ENCODE measurements at regions not wholly inside any gene's neighbourhood (a gene's known extent, or its start where the extent isn't known, plus 50 kb on each side); places are given as distances from the start of the nearest gene placed in this dataset.

- TF ChIP-seq ZBTB7A (IDR thresholded peaks at IDR 0.05; ENCODE audit: low read depth) = no peak
- TF ChIP-seq CREB1 (IDR thresholded peaks at IDR 0.05; ENCODE audit: low read depth) = no peak
- no peak for TF ChIP-seq MAX (IDR thresholded peaks at IDR 0.05)
- no peak for TF ChIP-seq NFIC (IDR thresholded peaks at IDR 0.05)
- TF ChIP-seq TCF12 (IDR thresholded peaks at IDR 0.05; ENCODE audit: low read depth) = no peak
- no peak for TF ChIP-seq CEBPB (IDR thresholded peaks at IDR 0.05)
- TF ChIP-seq EGR1 (IDR thresholded peaks at IDR 0.05) = no peak
- no peak for TF ChIP-seq YY1 (IDR thresholded peaks at IDR 0.05; ENCODE audit: low read depth)
- no peak for TF ChIP-seq TEAD4 (IDR thresholded peaks at IDR 0.05)
- TF ChIP-seq FOXM1 (IDR thresholded peaks at IDR 0.05; ENCODE audit: borderline replicate concordance, low read depth) = no peak
- no peak for TF ChIP-seq RAD21 (IDR thresholded peaks at IDR 0.05; ENCODE audit: low read depth)
- TF ChIP-seq TAF1 (IDR thresholded peaks at IDR 0.05; ENCODE audit: low read depth) = no peak
- no peak for TF ChIP-seq EP300 (IDR thresholded peaks at IDR 0.05; ENCODE audit: borderline replicate concordance)
- TF ChIP-seq, protein P1, sequence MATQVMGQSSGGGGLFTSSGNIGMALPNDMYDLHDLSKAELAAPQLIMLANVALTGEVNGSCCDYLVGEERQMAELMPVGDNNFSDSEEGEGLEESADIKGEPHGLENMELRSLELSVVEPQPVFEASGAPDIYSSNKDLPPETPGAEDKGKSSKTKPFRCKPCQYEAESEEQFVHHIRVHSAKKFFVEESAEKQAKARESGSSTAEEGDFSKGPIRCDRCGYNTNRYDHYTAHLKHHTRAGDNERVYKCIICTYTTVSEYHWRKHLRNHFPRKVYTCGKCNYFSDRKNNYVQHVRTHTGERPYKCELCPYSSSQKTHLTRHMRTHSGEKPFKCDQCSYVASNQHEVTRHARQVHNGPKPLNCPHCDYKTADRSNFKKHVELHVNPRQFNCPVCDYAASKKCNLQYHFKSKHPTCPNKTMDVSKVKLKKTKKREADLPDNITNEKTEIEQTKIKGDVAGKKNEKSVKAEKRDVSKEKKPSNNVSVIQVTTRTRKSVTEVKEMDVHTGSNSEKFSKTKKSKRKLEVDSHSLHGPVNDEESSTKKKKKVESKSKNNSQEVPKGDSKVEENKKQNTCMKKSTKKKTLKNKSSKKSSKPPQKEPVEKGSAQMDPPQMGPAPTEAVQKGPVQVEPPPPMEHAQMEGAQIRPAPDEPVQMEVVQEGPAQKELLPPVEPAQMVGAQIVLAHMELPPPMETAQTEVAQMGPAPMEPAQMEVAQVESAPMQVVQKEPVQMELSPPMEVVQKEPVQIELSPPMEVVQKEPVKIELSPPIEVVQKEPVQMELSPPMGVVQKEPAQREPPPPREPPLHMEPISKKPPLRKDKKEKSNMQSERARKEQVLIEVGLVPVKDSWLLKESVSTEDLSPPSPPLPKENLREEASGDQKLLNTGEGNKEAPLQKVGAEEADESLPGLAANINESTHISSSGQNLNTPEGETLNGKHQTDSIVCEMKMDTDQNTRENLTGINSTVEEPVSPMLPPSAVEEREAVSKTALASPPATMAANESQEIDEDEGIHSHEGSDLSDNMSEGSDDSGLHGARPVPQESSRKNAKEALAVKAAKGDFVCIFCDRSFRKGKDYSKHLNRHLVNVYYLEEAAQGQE (IDR thresholded peaks at IDR 0.05; ENCODE audit: low read depth) = no peak
Observed at GRCh38 chr3:162780313-162780712, 1283.7 kb downstream of the OTOL1 start.

GRCh38 chr3:162799910-162800309 lies 1303.3 kb downstream of the OTOL1 start:
- TF ChIP-seq FOXM1 (IDR thresholded peaks at IDR 0.05; ENCODE audit: borderline replicate concordance, low read depth) = no peak
- no peak for TF ChIP-seq TEAD4 (IDR thresholded peaks at IDR 0.05)
- no peak for TF ChIP-seq TAF1 (IDR thresholded peaks at IDR 0.05; ENCODE audit: low read depth)
- no peak for TF ChIP-seq CREB1 (IDR thresholded peaks at IDR 0.05; ENCODE audit: low read depth)
- no peak for TF ChIP-seq USF1 (IDR thresholded peaks at IDR 0.05)
- TF ChIP-seq NFIC (IDR thresholded peaks at IDR 0.05) = no peak
- TF ChIP-seq, protein P1 (IDR thresholded peaks at IDR 0.05; ENCODE audit: low read depth) = no peak
- TF ChIP-seq EGR1 (IDR thresholded peaks at IDR 0.05) = no peak
- TF ChIP-seq YY1 (IDR thresholded peaks at IDR 0.05; ENCODE audit: low read depth) = no peak
- TF ChIP-seq EP300 (IDR thresholded peaks at IDR 0.05; ENCODE audit: borderline replicate concordance) = no peak
- no peak for TF ChIP-seq CEBPB (IDR thresholded peaks at IDR 0.05)
- TF ChIP-seq RAD21 (IDR thresholded peaks at IDR 0.05; ENCODE audit: low read depth) = no peak
- TF ChIP-seq MAX (IDR thresholded peaks at IDR 0.05) = no peak
- no peak for TF ChIP-seq ZBTB7A (IDR thresholded peaks at IDR 0.05; ENCODE audit: low read depth)

DNA sequence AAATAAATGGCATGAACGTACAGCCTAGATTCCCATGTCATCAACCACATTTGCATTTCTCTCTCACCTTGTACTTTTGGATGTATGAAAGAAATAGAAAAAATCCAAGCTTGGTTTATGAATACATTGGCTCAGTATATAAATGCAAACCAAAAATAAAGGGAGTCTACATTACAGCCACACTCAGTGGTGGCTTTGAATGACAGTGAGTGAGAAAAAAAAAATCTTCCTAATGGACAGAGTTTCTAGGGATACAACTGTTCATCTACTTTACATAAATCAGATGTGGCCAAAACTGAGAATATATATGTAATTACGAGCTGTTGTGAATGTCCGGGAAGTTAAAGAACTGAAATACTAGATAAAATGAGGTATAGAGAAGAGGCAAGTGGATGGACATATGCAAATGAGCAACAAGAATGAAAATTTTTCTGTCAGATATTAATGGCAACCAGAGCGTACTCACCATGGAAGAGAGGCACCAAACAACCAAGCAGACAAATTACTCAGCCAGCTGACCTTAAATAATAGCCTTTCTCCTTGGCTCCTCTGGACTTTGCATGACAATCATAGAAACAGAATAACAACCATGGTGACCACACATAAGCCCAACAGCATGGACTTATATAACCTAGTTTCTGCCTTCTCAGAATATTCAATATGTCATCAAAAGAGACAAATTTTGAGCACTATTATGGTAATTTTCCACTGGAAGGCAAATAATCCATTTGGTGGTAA lies 1305.8 kb downstream of the OTOL1 start:
- no peak for TF ChIP-seq EP300 (IDR thresholded peaks at IDR 0.05; ENCODE audit: borderline replicate concordance)
- TF ChIP-seq NFIC (IDR thresholded peaks at IDR 0.05) = no peak
- TF ChIP-seq TEAD4 (IDR thresholded peaks at IDR 0.05) = no peak

- TF ChIP-seq TEAD4 (IDR thresholded peaks at IDR 0.05) = no peak
- TF ChIP-seq CEBPB (IDR thresholded peaks at IDR 0.05) = no peak
- no peak for TF ChIP-seq YY1 (IDR thresholded peaks at IDR 0.05; ENCODE audit: low read depth)
- TF ChIP-seq, protein P1 (IDR thresholded peaks at IDR 0.05; ENCODE audit: low read depth) = no peak
- no peak for TF ChIP-seq EGR1 (IDR thresholded peaks at IDR 0.05)
- no peak for TF ChIP-seq TAF1 (IDR thresholded peaks at IDR 0.05; ENCODE audit: low read depth)
- no peak for TF ChIP-seq ZBTB7A (IDR thresholded peaks at IDR 0.05; ENCODE audit: low read depth)
- TF ChIP-seq FOXM1 (IDR thresholded peaks at IDR 0.05; ENCODE audit: borderline replicate concordance, low read depth) = no peak
- no peak for TF ChIP-seq NFIC (IDR thresholded peaks at IDR 0.05)
- no peak for TF ChIP-seq MAX (IDR thresholded peaks at IDR 0.05)
- no peak for TF ChIP-seq TCF12 (IDR thresholded peaks at IDR 0.05; ENCODE audit: low read depth)
- no peak for TF ChIP-seq RAD21 (IDR thresholded peaks at IDR 0.05; ENCODE audit: low read depth)
- TF ChIP-seq EP300 (IDR thresholded peaks at IDR 0.05; ENCODE audit: borderline replicate concordance) = no peak
- TF ChIP-seq USF1 (IDR thresholded peaks at IDR 0.05) = no peak
Observed at GRCh38 chr3:162810776-162811175, 1314.2 kb downstream of the OTOL1 start.
